Activated CD8-positive, alpha-beta memory T cell treated with anti-CD3 and anti-CD28 coated beads, Interleukin-2, amount 10 ng/mL, durations not matched to agents 7 days and 5 days (primary cell): ENCODE measurements at regions not wholly inside any gene's neighbourhood (a gene's known extent, or its start where the extent isn't known, plus 50 kb on each side); places are given as distances from the start of the nearest gene placed in this dataset.

Source experiments
- ATAC-seq: fragments of 150-1000 bp; cut with Tn5 transposase; one replicate; pipeline ENCODE4 v1.10.0; 2021; ENCODE audit warnings: moderate library complexity
- CTCF ChIA-PET: fragments of 350-600 bp; sonication (Branson Sonifier 250); formaldehyde crosslinking; loops from one replicate; lab custom pipeline; 2021; ENCODE audit warnings: antibody characterized with exemption; lab: Charles Lee
- DNase-seq: peaks from one replicate; pipeline ENCODE4 v3.0.0-alpha.2; 2020
- H3K27ac Mint-ChIP-seq: one replicate; pipeline ENCODE4 v1.8.0; 2021; ENCODE audit warnings: mild to moderate bottlenecking, mixed read lengths
- H3K27me3 Mint-ChIP-seq: one replicate; pipeline ENCODE4 v1.8.0; 2021; ENCODE audit warnings: mixed read lengths
- H3K36me3 Mint-ChIP-seq: one replicate; pipeline ENCODE4 v1.8.0; 2021; ENCODE audit warnings: mild to moderate bottlenecking, mixed read lengths
- H3K4me1 Mint-ChIP-seq: one replicate; pipeline ENCODE4 v1.8.0; 2021; ENCODE audit warnings: mixed read lengths
- H3K4me3 Mint-ChIP-seq: one replicate; pipeline ENCODE4 v1.8.0; 2021; ENCODE audit warnings: mild to moderate bottlenecking, moderate library complexity, mixed read lengths
- H3K9me3 Mint-ChIP-seq: one replicate; pipeline ENCODE4 v1.8.0; 2022; ENCODE audit warnings: low read depth, mixed read lengths

DNA sequence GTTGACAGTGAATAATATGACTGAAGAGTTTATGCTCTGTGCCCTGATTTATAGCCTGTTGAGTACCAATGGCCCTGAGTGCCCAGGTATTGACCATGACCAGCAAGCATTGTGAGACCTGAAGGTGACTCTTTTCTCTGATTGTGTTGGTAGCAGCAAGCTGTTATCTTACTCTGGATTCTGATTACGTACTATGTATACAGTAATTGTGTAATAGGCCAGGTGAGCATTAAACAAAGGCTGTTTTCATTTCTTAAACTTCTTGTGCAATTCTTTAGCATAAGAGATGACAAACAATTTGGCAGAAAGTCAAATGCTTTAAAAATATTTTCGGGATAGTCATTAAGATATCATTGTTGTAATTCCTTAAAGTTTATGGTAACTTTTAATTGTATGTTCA, 111.7 kb upstream of the PTPRK start:
- DNase-seq (no peak), ATAC-seq (no peak)
- H3K27ac Mint-ChIP-seq = no peak overlapping the region
- CTCF ChIA-PET = no interaction called here
- H3K36me3 Mint-ChIP-seq = no peaks in the 10 kb centered on the region
- H3K9me3 Mint-ChIP-seq = no peaks in the 10 kb centered on the region
- H3K4me3 Mint-ChIP-seq = no peak overlapping the region
- no peaks in the 10 kb centered on the region for H3K4me1 Mint-ChIP-seq
- peaks cover 1% of the 10 kb centered on the region for H3K27me3 Mint-ChIP-seq

DNA sequence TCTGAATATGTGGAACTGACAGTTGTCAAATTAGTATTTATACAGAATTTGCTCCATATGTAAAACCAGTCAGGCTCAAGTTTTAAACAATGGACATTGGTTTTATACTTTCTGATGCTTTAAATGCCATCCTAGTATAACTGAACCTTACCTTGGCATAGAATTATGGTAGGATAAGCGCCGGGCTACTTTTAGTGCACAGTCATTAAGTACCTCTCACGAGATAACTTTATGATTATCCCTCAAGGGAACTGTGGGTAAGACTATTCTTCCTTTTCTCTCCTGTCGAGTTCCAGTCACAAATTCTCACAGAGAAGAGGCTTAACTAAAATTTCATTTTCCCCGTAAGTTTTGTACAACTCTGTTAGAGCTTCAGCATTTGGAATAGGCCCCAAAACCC, 110.6 kb upstream of the PTPRK start:
- H3K36me3 Mint-ChIP-seq = no peaks in the 10 kb centered on the region
- CTCF ChIA-PET = no interaction called here
- no peaks in the 10 kb centered on the region for H3K9me3 Mint-ChIP-seq
- no peaks in the 10 kb centered on the region for H3K27me3 Mint-ChIP-seq
- no peak for DNase-seq
- no peak overlapping the region for H3K4me3 Mint-ChIP-seq
- H3K4me1 Mint-ChIP-seq = no peaks in the 10 kb centered on the region
- no peak overlapping the region for H3K27ac Mint-ChIP-seq
- ATAC-seq = no peak

DNA sequence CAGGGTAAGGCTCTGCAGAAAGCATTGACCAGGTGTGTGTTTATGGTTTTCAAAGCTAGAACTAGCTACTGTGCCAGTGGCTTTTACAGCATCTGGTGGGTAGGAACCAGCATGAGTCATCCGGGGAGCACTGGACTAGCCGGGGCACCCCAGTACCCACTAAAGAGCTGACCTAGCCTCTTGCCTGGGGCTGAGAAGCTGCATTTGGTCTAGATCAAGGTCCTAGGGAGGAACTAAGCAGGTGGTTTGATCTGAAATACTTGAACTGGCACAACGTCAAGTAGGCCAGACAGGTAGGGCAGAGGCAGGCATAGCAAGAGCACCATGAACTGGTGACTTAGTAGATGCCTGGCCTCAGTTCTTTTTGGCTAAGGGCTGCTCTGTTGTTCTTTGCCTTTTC, 109.8 kb upstream of the PTPRK start:
- no peak for ATAC-seq
- Mint-ChIP-seq H3K9me3 (no peaks in the 10 kb centered on the region), H3K27me3 (no peaks in the 10 kb centered on the region), H3K4me3 (no peak overlapping the region), H3K27ac (no peak overlapping the region), H3K36me3 (no peaks in the 10 kb centered on the region), H3K4me1 (no peaks in the 10 kb centered on the region)
- CTCF ChIA-PET = no interaction called here
- no peak for DNase-seq

DNA sequence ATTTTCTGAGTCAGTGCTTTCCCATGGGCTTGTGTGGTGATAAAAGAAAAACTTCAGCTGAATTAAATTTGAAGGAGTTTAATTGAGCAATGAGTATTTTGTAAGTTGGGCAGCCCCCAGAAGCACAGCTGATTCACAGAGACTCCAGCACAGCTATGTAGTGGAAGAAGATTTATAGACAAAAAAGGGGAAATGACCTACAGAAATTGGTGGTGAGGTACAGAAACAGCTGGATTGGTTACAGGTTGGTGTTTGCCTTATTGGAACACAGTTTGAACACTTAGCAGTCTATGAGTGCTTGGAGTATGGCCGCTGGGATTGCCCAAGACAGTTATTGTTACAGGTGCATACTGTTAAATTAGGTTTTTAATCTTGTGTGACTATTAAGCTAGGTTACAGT, 96.9 kb upstream of the PTPRK start:
- peaks cover 2% of the 10 kb centered on the region for H3K36me3 Mint-ChIP-seq
- CTCF ChIA-PET = no interaction called here
- peaks cover 13% of the 10 kb centered on the region for H3K27me3 Mint-ChIP-seq

DNA sequence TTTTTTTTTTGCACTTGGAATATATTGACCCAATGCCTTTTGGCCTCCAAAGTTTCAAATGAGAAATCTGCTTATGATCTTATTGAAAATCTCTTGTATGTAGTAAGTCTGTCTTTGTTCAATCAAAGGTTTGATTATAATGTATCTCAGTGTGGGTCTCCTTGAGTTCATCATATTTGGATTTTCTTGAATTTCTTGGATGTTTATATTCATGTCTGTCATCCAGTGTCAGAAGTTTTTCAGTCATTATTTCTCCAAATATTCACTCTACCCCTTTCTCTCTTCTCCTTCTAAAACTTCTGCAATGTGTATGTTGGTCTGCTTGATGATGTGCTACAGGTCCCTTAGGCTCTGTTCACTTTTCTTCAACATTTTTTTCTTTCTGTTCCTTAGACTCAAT, 95.9 kb upstream of the PTPRK start:
- CTCF ChIA-PET = no interaction called here
- H3K9me3 Mint-ChIP-seq = no peaks in the 10 kb centered on the region
- H3K4me1 Mint-ChIP-seq = no peaks in the 10 kb centered on the region
- peaks cover 14% of the 10 kb centered on the region for H3K27me3 Mint-ChIP-seq
- no peak overlapping the region for H3K4me3 Mint-ChIP-seq
- H3K36me3 Mint-ChIP-seq = peaks cover 2% of the 10 kb centered on the region
- no peak for ATAC-seq
- H3K27ac Mint-ChIP-seq = no peak overlapping the region
- no peak for DNase-seq

More for the DNA sequence above, 96.9 kb upstream of the PTPRK start:
- no peaks in the 10 kb centered on the region for H3K4me1 Mint-ChIP-seq
- H3K4me3 Mint-ChIP-seq = no peak overlapping the region
- ATAC-seq (no peak), DNase-seq (no peak)
- no peaks in the 10 kb centered on the region for H3K9me3 Mint-ChIP-seq
- no peak overlapping the region for H3K27ac Mint-ChIP-seq

DNA sequence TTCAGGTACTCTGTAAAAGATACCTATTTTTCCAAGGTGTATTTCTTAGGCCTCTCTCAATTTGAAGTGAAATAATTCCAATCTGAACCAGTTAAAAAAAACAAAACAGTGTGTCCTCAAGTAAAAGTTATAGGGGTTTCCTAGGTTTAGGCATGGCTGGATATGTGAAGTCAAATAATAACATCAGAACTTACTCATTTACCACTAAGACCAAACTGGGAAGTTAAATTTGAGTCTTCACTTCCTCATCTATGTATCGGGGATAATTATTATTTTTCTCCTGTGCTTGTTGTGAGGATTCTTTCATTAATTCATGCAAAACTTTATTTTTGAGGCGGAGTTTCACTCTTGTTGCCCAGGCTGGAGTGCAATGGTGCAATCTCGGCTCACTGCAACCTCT, 86.2 kb upstream of the PTPRK start:
- no peak for DNase-seq
- H3K9me3 Mint-ChIP-seq = no peaks in the 10 kb centered on the region
- H3K27ac Mint-ChIP-seq = no peak overlapping the region
- H3K4me3 Mint-ChIP-seq = no peak overlapping the region
- no peaks in the 10 kb centered on the region for H3K36me3 Mint-ChIP-seq
- H3K4me1 Mint-ChIP-seq = no peaks in the 10 kb centered on the region
- peaks cover 5% of the 10 kb centered on the region for H3K27me3 Mint-ChIP-seq
- ATAC-seq = no peak
- CTCF ChIA-PET = no interaction called here

DNA sequence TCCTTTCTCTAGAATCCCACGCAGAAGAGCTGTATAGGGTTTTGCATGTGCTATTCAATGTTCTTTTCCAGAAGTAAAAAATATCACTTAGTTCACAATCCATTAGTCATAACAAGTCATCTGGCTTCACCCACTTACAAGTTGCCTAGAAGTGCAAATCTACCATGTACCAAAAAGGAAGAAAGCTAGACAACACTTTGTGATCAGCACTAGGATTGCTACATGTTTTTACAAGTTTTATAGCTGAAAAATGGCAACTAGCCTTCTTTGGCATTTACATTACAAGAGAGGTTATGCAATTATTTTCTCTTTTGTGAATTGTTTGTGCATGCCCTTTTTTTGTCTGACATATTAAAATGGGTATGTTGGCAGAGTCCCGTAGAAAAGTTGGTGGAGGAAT, 85.6 kb upstream of the PTPRK start:
- no peak for DNase-seq
- no peak for ATAC-seq
- H3K36me3 Mint-ChIP-seq = no peaks in the 10 kb centered on the region
- no peaks in the 10 kb centered on the region for H3K9me3 Mint-ChIP-seq
- no peak overlapping the region for H3K27ac Mint-ChIP-seq
- H3K4me1 Mint-ChIP-seq = no peaks in the 10 kb centered on the region
- H3K4me3 Mint-ChIP-seq = no peak overlapping the region
- CTCF ChIA-PET = no interaction called here
- peaks cover 5% of the 10 kb centered on the region for H3K27me3 Mint-ChIP-seq

DNA sequence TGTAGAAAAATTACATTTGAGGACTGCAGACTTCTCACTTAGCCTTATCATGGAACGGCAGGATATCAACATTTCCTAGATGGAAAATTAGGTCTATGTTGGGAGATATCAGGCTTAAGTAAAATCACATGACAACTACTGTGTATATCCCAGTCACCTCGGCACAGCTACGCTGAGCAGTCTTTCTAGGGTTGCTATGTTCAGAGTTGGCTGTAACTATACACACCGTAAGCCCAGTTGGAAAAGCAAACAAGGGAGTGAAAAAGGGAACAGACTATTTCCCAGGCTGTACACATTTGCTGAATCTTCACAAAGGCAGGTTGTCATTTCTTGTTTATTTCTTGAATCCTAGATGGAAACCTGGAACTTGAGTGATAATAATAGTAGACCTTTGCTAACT, 80.7 kb upstream of the PTPRK start:
- CTCF ChIA-PET = no interaction called here
- Mint-ChIP-seq H3K36me3 (no peaks in the 10 kb centered on the region), H3K27ac (no peak overlapping the region), H3K27me3 (peaks cover 16% of the 10 kb centered on the region), H3K4me1 (peaks cover 23% of the 10 kb centered on the region), H3K4me3 (no peak overlapping the region), H3K9me3 (no peaks in the 10 kb centered on the region)
- no peak for ATAC-seq
- DNase-seq = no peak

DNA sequence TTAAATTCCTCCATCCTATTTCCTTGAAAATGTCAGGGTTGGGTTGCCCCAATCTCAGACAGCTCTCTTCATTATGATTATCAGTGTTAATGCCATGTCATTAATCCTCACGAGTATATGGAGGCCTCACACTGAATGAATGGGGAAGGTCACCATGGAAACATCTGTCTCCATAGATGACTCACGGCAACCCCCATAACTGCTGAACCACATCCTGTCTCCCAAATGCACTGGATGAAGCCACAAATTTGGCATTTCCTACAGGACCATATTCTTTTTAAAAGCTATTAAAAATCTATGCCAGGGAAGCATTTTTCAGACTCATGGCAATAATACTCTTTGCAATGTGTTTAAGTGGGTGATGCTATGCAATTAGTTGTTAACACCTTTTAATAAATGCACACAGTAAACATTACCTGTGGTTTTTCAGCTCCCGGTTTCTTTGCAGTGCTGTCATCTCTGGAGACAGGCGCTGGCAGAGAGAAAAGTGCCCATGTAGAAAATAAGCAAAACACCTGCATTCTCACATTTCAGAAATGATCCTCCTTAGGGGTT, 80.1 kb upstream of the PTPRK start:
- CTCF ChIA-PET = no interaction called here
- Mint-ChIP-seq H3K27ac (no peak overlapping the region), H3K9me3 (no peaks in the 10 kb centered on the region), H3K36me3 (no peaks in the 10 kb centered on the region), H3K27me3 (peaks cover 21% of the 10 kb centered on the region), H3K4me3 (no peak overlapping the region), H3K4me1 (peaks cover 23% of the 10 kb centered on the region)
- DNase-seq = no peak
- peak; percentile 36 for ATAC-seq

DNA sequence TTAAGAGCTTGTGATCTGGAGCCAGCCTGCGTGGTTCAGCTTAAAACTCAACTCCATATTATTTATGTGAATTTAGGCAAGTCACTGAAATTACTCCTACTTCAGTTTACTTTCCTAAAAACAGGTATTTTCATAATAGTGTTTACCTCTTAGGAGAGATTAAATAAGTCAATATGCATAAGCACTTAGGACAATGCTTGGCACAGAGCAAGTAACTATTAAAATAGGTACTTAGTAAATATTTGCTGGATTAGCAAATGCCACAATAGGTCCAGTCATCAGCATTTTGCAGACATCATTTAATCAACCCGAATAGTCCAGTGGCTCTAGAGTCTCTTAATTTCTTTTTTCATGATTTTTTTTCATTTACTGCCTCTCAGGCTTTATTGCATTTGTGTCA, 78.6 kb upstream of the PTPRK start:
- CTCF ChIA-PET = no interaction called here
- DNase-seq (no peak), ATAC-seq (no peak)
- Mint-ChIP-seq H3K36me3 (no peaks in the 10 kb centered on the region), H3K4me1 (peaks cover 23% of the 10 kb centered on the region), H3K4me3 (no peak overlapping the region), H3K27me3 (peaks cover 22% of the 10 kb centered on the region), H3K27ac (no peak overlapping the region), H3K9me3 (no peaks in the 10 kb centered on the region)

DNA sequence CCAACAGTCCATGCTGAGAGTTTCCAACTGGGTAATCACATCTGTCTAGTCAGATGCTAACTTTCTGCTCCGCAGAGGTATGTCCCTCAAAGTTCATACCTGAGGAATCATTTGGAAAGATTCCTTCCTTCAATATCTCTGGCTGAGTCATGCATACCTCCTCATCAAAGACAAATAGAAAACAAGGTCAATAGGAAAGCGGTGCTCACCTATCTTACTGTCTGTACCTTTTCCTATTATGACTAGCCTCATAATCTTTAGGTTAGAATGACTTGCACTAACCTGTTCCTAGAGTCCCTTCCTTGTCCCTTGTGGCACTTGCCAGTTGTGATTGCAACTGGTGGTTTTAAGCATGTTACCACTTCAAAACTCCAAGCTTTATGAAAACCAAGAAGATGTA, 78.2 kb upstream of the PTPRK start:
- peaks cover 21% of the 10 kb centered on the region for H3K27me3 Mint-ChIP-seq
- no peak overlapping the region for H3K4me3 Mint-ChIP-seq
- H3K4me1 Mint-ChIP-seq = peaks cover 23% of the 10 kb centered on the region
- H3K9me3 Mint-ChIP-seq = no peaks in the 10 kb centered on the region
- no peaks in the 10 kb centered on the region for H3K36me3 Mint-ChIP-seq
- DNase-seq (no peak), ATAC-seq (no peak)
- CTCF ChIA-PET = no interaction called here
- no peak overlapping the region for H3K27ac Mint-ChIP-seq

DNA sequence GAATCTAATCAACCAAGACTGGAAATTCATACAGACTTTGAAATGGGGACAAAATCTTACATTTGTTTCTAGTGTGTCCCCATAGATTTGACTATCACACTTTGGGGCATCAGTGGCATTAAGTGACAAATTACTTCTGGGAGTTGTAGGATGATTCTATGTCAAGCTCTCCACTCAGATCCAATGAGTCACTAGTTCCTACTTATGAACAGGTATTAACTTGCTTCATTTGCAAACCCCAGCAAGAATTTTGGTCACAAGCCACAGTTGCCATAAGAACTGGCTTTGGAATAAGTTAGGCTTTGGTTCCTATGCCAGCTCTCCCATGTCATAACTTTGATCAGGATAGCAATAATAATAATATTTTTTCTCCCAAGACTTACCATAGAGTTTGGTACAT, 77.6 kb upstream of the PTPRK start:
- DNase-seq (no peak), ATAC-seq (no peak)
- H3K36me3 Mint-ChIP-seq = no peaks in the 10 kb centered on the region
- peaks cover 23% of the 10 kb centered on the region for H3K4me1 Mint-ChIP-seq
- CTCF ChIA-PET = no interaction called here
- no peak overlapping the region for H3K27ac Mint-ChIP-seq
- H3K27me3 Mint-ChIP-seq = peaks cover 21% of the 10 kb centered on the region
- no peaks in the 10 kb centered on the region for H3K9me3 Mint-ChIP-seq
- H3K4me3 Mint-ChIP-seq = no peak overlapping the region

DNA sequence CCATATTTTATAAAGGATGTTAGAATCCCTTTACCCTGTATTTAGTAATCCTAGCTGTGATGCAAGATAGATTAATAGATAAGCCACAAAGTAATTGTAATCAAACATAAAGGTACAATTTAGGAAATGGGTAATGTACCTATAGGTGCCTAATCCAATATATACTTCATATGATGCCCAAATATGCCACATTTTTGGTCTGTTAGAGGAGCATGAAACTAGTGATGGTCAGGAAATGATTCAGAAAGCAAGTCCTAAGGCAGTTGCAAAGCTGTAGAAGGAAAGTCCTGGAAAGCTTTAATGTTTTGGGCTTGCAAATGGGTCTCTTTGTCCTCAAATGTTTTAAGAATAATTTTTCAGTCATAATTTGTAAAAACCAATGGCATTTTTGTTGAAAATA, 76.6 kb upstream of the PTPRK start:
- H3K27me3 Mint-ChIP-seq = peaks cover 21% of the 10 kb centered on the region
- DNase-seq = no peak
- no peak overlapping the region for H3K27ac Mint-ChIP-seq
- CTCF ChIA-PET = no interaction called here
- peaks cover 23% of the 10 kb centered on the region for H3K4me1 Mint-ChIP-seq
- H3K4me3 Mint-ChIP-seq = no peak overlapping the region
- no peak for ATAC-seq
- H3K36me3 Mint-ChIP-seq = no peaks in the 10 kb centered on the region
- H3K9me3 Mint-ChIP-seq = no peaks in the 10 kb centered on the region

DNA sequence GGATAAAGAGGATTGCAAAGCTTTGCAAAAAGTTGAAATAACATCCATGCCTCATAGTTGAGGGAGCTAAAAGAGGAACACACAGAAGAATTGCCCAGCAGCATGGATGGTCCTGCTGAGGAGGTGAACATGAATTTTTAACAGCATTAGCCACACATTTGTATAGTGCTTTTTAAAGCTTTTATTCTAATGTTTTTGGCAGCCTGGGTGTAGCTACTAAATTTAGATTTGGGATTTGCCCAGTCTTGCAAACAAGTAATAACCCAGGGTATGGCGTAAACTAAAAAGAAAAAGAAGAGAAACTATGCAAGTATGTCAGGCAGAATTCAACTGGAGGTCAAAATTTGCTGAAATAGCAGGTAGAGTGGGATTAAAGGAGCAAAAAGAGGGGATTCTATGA, 75.1 kb upstream of the PTPRK start:
- CTCF ChIA-PET = no interaction called here
- ATAC-seq (no peak), DNase-seq (no peak)
- Mint-ChIP-seq H3K9me3 (no peaks in the 10 kb centered on the region), H3K4me3 (no peak overlapping the region), H3K4me1 (peaks cover 21% of the 10 kb centered on the region), H3K27ac (no peak overlapping the region), H3K36me3 (no peaks in the 10 kb centered on the region), H3K27me3 (peaks cover 21% of the 10 kb centered on the region)

DNA sequence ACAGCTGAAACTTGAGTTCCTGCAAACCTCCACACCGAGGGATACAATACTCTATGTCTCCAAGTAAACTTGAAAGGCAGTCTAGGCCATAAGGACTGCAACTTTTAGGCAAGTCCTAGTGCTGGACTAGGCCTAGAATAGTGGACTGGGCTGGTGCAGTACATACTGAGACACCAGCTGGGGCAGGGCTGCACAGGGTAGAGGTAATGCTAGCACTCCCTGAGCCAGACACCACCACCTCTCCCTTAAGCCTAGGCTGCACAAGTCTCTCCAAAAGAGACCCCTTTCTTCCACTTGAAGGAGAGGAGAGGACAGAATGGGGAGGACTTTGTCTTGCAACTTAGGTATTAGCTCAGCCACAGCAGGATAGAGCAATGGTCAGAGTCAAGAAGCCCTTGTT, 65.7 kb upstream of the PTPRK start:
- Mint-ChIP-seq H3K4me1 (no peaks in the 10 kb centered on the region), H3K36me3 (no peaks in the 10 kb centered on the region), H3K4me3 (no peak overlapping the region), H3K27ac (no peak overlapping the region), H3K9me3 (peaks cover 2% of the 10 kb centered on the region), H3K27me3 (peaks cover 25% of the 10 kb centered on the region)
- DNase-seq (no peak), ATAC-seq (no peak)
- CTCF ChIA-PET = no interaction called here
